Sigmoid colon (tissue), 6 donors: ENCODE measurements at regions not wholly inside any gene's neighbourhood (a gene's known extent, or its start where the extent isn't known, plus 50 kb on each side); places are given as distances from the start of the nearest gene placed in this dataset.

Experiments used
- DNase-seq: peaks from one replicate; pipeline ENCODE4 v3.0.0-alpha.2; 2019
- H3K27ac ChIP-seq, 4 donors: fragments of 200-600 bp; sonication (generic); one replicate each; pipeline ENCODE4 v1.5.1; 2016 to 2019; ENCODE audit warnings: mild to moderate bottlenecking in 1 of 4
- H3K27me3 ChIP-seq, 3 donors: fragments of 200-600 bp; sonication (generic); one replicate each; pipeline ENCODE4 v1.5.1; 2019; ENCODE audit warnings: mild to moderate bottlenecking in 1 of 3
- H3K36me3 ChIP-seq, 4 donors: fragments of 200-600 bp; sonication (generic); one replicate each; pipeline ENCODE4 v1.5.1; 2016 to 2019
- H3K4me1 ChIP-seq, 4 donors: fragments of 200-600 bp; sonication (generic); one replicate each; pipeline ENCODE4 v1.5.1; 2017 to 2019
- H3K4me3 ChIP-seq, 4 donors: fragments of 200-600 bp; sonication (generic); one replicate each; pipeline ENCODE4 v1.5.1; 2017 to 2019; ENCODE audit warnings: mild to moderate bottlenecking in 2 of 4, moderate library complexity in 1 of 4
- H3K9me3 ChIP-seq, 4 donors: fragments of 200-600 bp in 3 of 4; sonication (generic) in 3 of 4; one replicate each; pipeline versions ENCODE4 v1.5.1 to v1.6.1; 2013 to 2019
- EP300 ChIP-seq, 4 donors: sonication (generic); formaldehyde crosslinking; IDR thresholded peaks; one replicate each; pipeline ENCODE4 v1.6.1; 2017; ENCODE audit warnings: antibody characterized with exemption in 4 of 4
- POLR2A ChIP-seq, 2 donors: fragments of 450-650 bp; IDR thresholded peaks; one replicate each; pipeline ENCODE4 v1.6.1; 2016; ENCODE audit warnings: antibody characterized with exemption in 2 of 2, mild to moderate bottlenecking in 2 of 2, moderate library complexity in 2 of 2
- POLR2AphosphoS5 ChIP-seq, 4 donors: sonication (generic); formaldehyde crosslinking; IDR thresholded peaks; one replicate each; pipeline ENCODE4 v1.6.1; 2017; ENCODE audit warnings: antibody characterized with exemption in 4 of 4
- WGBS, 2 donors: extraction: QIAGEN DNeasy Blood & Tissue Kit; methylation state at CpG; one replicate each; pipeline ENCODE4 v1.1.7; 2013; 5-methylcytosine and 5-hydroxymethylcytosine counted together
- intact Hi-C: fragments of 100-400 bp; cut with DNase I; formaldehyde crosslinking; loops from one replicate; pipeline ENCODE4 v1.15.1; 2023
- TF ChIP-seq, protein P1 (sequence below), 4 experiments: fragments of 450-650 bp in 3 of 4; fragments of 200-600 bp in 1 of 4; IDR thresholded peaks; one replicate each; pipeline ENCODE4 v1.5.1; 2016 to 2019; ENCODE audit warnings: antibody characterized with exemption in 4 of 4, mild to moderate bottlenecking in 3 of 4, moderate library complexity in 2 of 4
- donor health status: healthy with polysubstance abuse.
- donor health status: healthy.

DNA sequence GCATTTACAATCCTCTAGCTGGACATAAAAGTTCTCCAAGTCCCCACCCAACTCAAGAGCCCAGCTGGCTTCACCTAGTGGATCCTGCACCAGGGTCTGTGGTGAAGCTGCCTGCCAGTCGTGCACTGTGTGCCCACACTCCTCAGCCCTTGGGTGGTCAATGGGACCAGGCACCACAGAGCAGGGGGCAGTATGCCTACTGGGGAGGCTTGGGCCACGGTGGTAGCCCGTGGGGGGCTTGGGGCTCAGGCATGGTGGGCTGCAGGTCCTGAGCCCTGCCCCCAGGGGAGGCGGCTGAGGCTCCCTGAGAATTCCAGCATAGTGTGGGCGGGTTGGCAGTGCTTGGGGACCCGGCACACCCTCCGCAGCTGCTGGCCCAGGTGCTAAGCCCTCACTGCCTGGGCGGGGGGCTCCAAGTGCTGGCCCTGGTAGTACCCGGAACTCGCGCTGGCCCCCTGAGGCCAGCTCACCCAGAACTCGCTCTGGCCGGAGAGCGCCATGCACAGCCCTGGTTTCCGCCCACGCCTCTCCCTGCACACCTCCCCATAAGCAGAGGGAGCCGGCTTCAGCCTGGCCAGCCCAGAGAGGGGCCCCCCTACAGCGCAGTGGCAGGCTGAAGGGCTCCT, 1473.4 kb downstream of the SUCLG1 start:
- TF ChIP-seq POLR2A (IDR thresholded peaks at IDR 0.05), result no peak
- no peak for TF ChIP-seq EP300 (IDR thresholded peaks at IDR 0.05)
- TF ChIP-seq, protein P1, sequence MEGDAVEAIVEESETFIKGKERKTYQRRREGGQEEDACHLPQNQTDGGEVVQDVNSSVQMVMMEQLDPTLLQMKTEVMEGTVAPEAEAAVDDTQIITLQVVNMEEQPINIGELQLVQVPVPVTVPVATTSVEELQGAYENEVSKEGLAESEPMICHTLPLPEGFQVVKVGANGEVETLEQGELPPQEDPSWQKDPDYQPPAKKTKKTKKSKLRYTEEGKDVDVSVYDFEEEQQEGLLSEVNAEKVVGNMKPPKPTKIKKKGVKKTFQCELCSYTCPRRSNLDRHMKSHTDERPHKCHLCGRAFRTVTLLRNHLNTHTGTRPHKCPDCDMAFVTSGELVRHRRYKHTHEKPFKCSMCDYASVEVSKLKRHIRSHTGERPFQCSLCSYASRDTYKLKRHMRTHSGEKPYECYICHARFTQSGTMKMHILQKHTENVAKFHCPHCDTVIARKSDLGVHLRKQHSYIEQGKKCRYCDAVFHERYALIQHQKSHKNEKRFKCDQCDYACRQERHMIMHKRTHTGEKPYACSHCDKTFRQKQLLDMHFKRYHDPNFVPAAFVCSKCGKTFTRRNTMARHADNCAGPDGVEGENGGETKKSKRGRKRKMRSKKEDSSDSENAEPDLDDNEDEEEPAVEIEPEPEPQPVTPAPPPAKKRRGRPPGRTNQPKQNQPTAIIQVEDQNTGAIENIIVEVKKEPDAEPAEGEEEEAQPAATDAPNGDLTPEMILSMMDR (IDR thresholded peaks at IDR 0.05), result no peak
- TF ChIP-seq POLR2AphosphoS5 (IDR thresholded peaks at IDR 0.05), result no peak
- intact Hi-C loops, result no loop called here
- H3K36me3 ChIP-seq, result no peaks in the 10 kb centered on the region
- no peak overlapping the region for H3K4me3 ChIP-seq
- H3K9me3 ChIP-seq, result peaks cover 0 to 2% (median 1%) of the 10 kb centered on the region in 4 donors
- no peak for DNase-seq
- no peak overlapping the region for H3K27ac ChIP-seq
- no peaks in the 10 kb centered on the region for H3K27me3 ChIP-seq
- 94 to 95% methylated on average over 18 of the region's 18 CpGs for WGBS, 2 donors
- H3K4me1 ChIP-seq, result no peaks in the 10 kb centered on the region

DNA sequence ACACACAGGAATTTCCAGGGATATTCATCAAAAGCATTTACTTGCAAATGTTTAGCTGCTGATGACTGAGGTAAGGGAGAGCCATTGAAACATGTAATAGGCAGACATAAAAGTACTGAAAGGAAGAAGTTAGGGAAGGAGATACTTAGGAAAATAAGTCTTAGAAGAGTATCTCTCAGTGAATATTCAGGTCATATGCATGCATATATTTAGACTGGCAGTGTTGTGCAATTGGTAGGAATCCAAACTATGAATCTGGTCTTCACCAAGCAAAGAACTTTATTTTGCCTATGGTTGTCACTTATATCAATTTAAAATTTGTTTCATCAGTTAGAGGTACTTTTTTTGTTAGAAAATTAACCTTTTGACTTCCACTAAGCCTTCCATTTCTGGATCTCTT, 1490.7 kb downstream of the SUCLG1 start:
- Histone ChIP-seq H3K27ac (no peak overlapping the region), H3K9me3 (no peaks in the 10 kb centered on the region), H3K36me3 (no peaks in the 10 kb centered on the region), H3K4me3 (no peak overlapping the region), H3K4me1 (peaks cover 0 to 11% (median 0%) of the 10 kb centered on the region in 4 donors), H3K27me3 (no peaks in the 10 kb centered on the region)
- TF ChIP-seq POLR2AphosphoS5 (IDR thresholded peaks at IDR 0.05) (no peak), EP300 (IDR thresholded peaks at IDR 0.05) (no peak), POLR2A (IDR thresholded peaks at IDR 0.05) (no peak)
- TF ChIP-seq, protein P1 (IDR thresholded peaks at IDR 0.05), result no peak
- no peak for DNase-seq
- intact Hi-C loops, result no loop called here

DNA sequence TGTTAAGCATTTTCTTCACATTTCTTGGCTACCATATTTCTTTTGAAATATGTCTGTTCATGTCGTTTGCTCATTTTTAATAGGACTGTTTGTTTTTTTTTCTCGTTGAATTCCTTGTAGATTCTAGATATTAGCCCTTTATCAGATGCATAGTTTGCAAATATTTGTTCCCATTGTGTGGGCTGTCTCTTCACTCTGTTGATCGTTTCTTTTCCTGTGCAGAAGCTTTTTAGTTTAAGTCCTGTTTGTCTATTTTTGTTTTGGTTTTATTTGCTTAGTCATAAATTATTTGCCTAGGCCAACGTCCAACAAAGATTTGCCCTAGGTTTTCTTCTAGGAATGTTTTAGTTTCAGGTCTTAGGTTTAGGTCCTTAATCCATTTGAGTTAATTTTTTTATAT, 1494.7 kb downstream of the SUCLG1 start:
- H3K4me1 ChIP-seq, result peaks cover 0 to 11% (median 0%) of the 10 kb centered on the region in 4 donors
- H3K27me3 ChIP-seq, result no peaks in the 10 kb centered on the region
- no peak for DNase-seq
- H3K27ac ChIP-seq, result no peak overlapping the region
- TF ChIP-seq POLR2AphosphoS5 (IDR thresholded peaks at IDR 0.05) (no peak), POLR2A (IDR thresholded peaks at IDR 0.05) (no peak), EP300 (IDR thresholded peaks at IDR 0.05) (no peak)
- TF ChIP-seq, protein P1 (IDR thresholded peaks at IDR 0.05), result no peak
- H3K4me3 ChIP-seq, result no peak overlapping the region
- 55 to 68% methylated on average over 4 of the region's 4 CpGs for WGBS, 2 donors
- intact Hi-C loops, result no loop called here
- no peaks in the 10 kb centered on the region for H3K36me3 ChIP-seq
- no peaks in the 10 kb centered on the region for H3K9me3 ChIP-seq

DNA sequence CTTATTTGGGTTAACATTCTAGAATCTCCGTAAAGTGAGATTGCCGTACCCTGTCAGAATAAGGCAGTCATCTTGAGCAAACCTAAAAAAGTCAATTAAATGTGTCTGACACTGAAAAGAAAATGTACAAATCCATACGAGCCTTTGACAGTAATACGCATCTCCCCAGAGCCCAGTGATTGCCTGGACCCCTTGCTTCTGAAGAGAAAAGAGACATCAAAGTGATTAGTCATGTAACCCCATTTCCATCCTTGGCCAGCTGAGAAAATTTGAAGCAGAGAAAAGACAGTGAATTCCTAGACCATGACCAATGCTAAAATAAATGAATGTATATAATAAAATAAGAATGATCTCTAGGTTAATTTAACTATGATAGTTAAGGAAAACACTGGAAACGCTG, 1499.4 kb downstream of the SUCLG1 start:
- H3K4me1 ChIP-seq, result no peaks in the 10 kb centered on the region
- intact Hi-C loops, result no loop called here
- TF ChIP-seq, protein P1 (IDR thresholded peaks at IDR 0.05), result no peak
- TF ChIP-seq POLR2A (IDR thresholded peaks at IDR 0.05) (no peak), POLR2AphosphoS5 (IDR thresholded peaks at IDR 0.05) (no peak), EP300 (IDR thresholded peaks at IDR 0.05) (no peak)
- no peak overlapping the region for H3K4me3 ChIP-seq
- H3K27me3 ChIP-seq, result no peaks in the 10 kb centered on the region
- H3K27ac ChIP-seq, result no peak overlapping the region
- no peaks in the 10 kb centered on the region for H3K36me3 ChIP-seq
- H3K9me3 ChIP-seq, result no peaks in the 10 kb centered on the region
- no peak for DNase-seq
- 87 to 89% methylated on average over 5 of the region's 5 CpGs for WGBS, 2 donors

DNA sequence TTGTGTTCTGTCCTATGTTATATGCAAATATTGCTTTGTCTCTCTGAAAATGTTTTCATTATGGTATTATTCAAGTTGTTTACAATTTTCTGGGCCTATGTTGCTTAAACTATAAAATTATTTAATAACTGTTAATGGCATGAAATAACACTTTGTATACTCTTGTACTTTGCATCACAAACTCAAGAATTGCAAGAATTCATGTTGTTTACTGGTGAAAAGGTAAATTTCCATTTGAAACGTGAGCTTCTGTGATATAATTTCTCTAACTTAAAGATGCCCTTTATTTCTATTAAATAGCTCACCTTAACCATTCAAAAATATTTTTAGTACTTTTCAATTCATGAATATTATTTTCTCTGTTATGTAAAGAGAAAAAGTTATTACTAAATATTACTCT, 1504.2 kb downstream of the SUCLG1 start:
- Histone ChIP-seq H3K36me3 (no peaks in the 10 kb centered on the region), H3K4me1 (no peaks in the 10 kb centered on the region), H3K4me3 (no peak overlapping the region), H3K9me3 (no peaks in the 10 kb centered on the region), H3K27ac (no peak overlapping the region), H3K27me3 (no peaks in the 10 kb centered on the region)
- DNase-seq, result no peak
- WGBS, 2 donors, result 81 to 85% methylated on average over 1 of the region's 1 CpG
- TF ChIP-seq POLR2A (IDR thresholded peaks at IDR 0.05) (no peak), POLR2AphosphoS5 (IDR thresholded peaks at IDR 0.05) (no peak), EP300 (IDR thresholded peaks at IDR 0.05) (no peak)
- TF ChIP-seq, protein P1 (IDR thresholded peaks at IDR 0.05), result no peak
- intact Hi-C loops, result no loop called here
